Ascending aorta (tissue), 2 donors: ENCODE measurements at regions not wholly inside any gene's neighbourhood (a gene's known extent, or its start where the extent isn't known, plus 50 kb on each side); places are given as distances from the start of the nearest gene placed in this dataset.
"Not testable (repeated sequence)": the region's sequence is repeated elsewhere in the genome, so short reads cannot be mapped to it uniquely, and the experiment has no call there.

Experiments used
- DNase-seq, 2 donors: peaks; one replicate each; pipeline ENCODE4 v3.0.0-alpha.2; 2019; ENCODE audit warnings: low spot score in 2 of 2
- H3K27ac ChIP-seq, 2 donors: fragments of 200-600 bp; sonication (generic); one replicate each; pipeline ENCODE4 v1.5.1; 2016 to 2017; ENCODE audit warnings: mild to moderate bottlenecking in 1 of 2
- H3K27me3 ChIP-seq: fragments of 200-600 bp; sonication (generic); one replicate; pipeline ENCODE4 v1.5.1; 2017
- H3K36me3 ChIP-seq, 2 donors: fragments of 200-600 bp; sonication (generic); one replicate each; pipeline ENCODE4 v1.5.1; 2016
- H3K4me1 ChIP-seq, 2 donors: fragments of 200-600 bp; sonication (generic); one replicate each; pipeline ENCODE4 v1.5.1; 2016 to 2017; ENCODE audit warnings: mild to moderate bottlenecking in 1 of 2
- H3K4me3 ChIP-seq, 2 donors: fragments of 200-600 bp; sonication (generic); one replicate each; pipeline ENCODE4 v1.5.1; 2016 to 2017; ENCODE audit warnings: mild to moderate bottlenecking in 1 of 2
- H3K9me3 ChIP-seq, 2 donors: fragments of 200-600 bp; sonication (generic); one replicate each; pipeline ENCODE4 v1.5.1; 2016
- intact Hi-C: fragments of 100-400 bp; cut with DNase I; formaldehyde crosslinking; loops from one replicate; pipeline ENCODE4 v1.15.1; 2023
- TF ChIP-seq, protein P1 (sequence below), 3 experiments: fragments of 200-600 bp in 2 of 3; fragments of 450-650 bp in 1 of 3; sonication (generic) in 2 of 3; IDR thresholded peaks; one replicate each; pipeline ENCODE4 v1.5.1; 2016 to 2019; ENCODE audit warnings: antibody characterized with exemption in 3 of 3, mild to moderate bottlenecking in 1 of 3, moderate library complexity in 1 of 3

DNA sequence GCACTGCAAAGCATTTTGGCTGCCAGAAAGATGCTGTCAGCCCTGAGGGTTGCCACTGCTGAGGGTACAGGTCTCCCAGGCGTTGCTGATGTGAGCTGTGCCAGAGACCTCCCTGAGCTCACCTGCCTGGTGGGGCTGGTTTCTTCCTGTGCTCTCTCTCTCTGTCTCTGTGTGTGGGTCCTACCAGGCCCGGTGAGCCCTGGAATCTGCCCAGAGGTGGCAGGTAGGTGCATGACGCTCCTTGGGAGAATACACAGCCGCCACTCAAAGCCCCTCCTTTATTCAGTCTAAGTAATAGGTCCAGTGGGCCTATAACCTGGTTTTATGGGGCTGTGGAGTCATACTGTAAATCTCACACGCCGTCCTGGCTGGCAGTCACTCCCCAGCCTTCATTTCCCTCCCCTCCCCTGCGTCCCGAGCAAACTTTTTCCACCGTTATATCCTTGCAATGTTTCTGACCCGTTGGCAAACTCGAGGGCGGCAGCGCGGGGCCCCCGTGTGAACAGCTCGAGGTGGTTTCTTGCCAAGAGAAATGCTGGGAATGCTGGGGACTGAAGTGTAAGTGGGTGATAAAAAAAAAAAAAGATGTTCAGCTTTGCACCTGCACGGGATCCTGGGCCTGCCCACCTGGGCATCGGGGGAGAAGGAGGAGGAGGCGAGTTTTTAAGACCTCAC is 245.9 kb downstream of the CRLF2 start:
- TF ChIP-seq, protein P1, sequence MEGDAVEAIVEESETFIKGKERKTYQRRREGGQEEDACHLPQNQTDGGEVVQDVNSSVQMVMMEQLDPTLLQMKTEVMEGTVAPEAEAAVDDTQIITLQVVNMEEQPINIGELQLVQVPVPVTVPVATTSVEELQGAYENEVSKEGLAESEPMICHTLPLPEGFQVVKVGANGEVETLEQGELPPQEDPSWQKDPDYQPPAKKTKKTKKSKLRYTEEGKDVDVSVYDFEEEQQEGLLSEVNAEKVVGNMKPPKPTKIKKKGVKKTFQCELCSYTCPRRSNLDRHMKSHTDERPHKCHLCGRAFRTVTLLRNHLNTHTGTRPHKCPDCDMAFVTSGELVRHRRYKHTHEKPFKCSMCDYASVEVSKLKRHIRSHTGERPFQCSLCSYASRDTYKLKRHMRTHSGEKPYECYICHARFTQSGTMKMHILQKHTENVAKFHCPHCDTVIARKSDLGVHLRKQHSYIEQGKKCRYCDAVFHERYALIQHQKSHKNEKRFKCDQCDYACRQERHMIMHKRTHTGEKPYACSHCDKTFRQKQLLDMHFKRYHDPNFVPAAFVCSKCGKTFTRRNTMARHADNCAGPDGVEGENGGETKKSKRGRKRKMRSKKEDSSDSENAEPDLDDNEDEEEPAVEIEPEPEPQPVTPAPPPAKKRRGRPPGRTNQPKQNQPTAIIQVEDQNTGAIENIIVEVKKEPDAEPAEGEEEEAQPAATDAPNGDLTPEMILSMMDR (IDR thresholded peaks at IDR 0.05): no peak
- peak in 1 of 2 donors; percentile 13 for DNase-seq
- Histone ChIP-seq H3K27me3 (no peaks in the 10 kb centered on the region), H3K4me3 (no peak overlapping the region), H3K36me3 (no peaks in the 10 kb centered on the region), H3K4me1 (no peaks in the 10 kb centered on the region), H3K9me3 (no peaks in the 10 kb centered on the region), H3K27ac (no peak overlapping the region)
- intact Hi-C loops: no loop called here

DNA sequence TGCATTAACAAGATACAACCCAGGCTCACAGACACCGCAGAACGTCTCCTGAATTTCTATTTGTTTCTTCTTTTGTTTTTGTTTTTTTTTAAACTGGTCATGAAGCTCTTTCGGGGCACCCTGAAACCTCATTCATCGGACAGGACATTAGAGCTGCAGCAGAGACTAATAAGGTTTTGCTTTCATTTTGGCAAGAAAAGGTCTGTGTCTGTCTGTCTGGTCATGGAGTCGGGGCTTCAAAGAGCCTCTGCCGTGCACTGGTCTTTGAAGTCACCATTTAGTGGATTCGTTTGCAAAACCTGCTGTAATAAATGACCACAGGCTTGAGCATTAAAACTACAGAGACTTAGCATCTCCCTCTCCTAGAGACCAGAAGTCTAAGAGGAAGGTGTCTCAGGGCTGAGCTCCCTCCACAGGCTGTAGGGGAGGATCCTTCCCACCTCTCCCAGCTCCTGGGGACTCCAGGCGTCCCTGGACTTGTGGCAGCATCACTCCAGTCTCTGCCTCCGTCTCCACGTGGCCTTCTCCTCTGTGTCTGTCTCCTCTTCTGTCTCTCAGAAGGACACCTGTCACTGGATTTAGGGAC is 247.5 kb downstream of the CRLF2 start:
- no peak overlapping the region for H3K27ac ChIP-seq
- intact Hi-C loops: no loop called here
- peak in 1 of 2 donors; percentile 27 for DNase-seq
- no peaks in the 10 kb centered on the region for H3K36me3 ChIP-seq
- H3K9me3 ChIP-seq: no peaks in the 10 kb centered on the region
- no peaks in the 10 kb centered on the region for H3K27me3 ChIP-seq
- no peaks in the 10 kb centered on the region for H3K4me1 ChIP-seq
- no peak overlapping the region for H3K4me3 ChIP-seq
- TF ChIP-seq, protein P1 (IDR thresholded peaks at IDR 0.05): no peak

DNA sequence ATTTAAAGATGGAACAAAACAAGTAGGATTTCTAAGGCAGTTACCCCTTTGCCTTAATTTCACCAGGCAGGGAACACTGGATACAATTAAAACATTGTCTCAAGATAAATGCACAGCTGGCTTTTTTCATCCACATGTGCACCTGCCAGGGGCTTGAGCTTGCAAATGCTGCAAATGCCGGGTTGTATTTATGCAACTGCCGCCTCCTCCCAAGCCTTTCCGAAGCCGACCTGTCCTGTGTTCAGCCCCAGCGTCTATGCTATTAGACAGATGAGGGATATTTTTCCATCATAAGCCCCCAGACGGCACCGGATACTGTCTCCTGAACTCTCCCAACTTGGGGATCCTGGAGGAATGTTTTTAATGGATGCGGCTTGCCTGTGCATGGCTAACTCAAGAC is 251.6 kb downstream of the CRLF2 start:
- TF ChIP-seq, protein P1 (IDR thresholded peaks at IDR 0.05): no peak
- H3K27me3 ChIP-seq: no peaks in the 10 kb centered on the region
- intact Hi-C loops: no loop called here

DNA sequence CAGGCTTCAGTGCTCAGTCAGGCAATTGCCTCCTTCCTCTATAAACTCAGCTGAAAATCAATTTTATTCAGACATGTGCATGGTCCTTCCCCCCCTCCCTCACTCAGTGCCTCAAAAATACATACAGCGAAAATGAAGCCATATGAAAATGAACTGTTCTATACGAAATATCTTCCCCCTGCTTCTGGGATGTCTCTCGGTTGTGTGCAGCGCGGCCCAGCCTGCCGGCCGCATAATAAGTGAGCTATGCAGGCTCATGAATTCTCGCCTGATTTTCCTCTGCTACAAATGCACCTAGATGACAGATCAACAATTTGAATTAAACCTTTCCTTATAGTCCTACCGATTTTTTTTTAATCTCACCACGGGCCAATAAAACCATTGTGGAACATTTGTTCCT is 252.9 kb downstream of the CRLF2 start:
- TF ChIP-seq, protein P1 (IDR thresholded peaks at IDR 0.05): no peak
- Histone ChIP-seq H3K36me3 (no peaks in the 10 kb centered on the region), H3K27ac (no peak overlapping the region), H3K4me3 (no peak overlapping the region), H3K27me3 (no peaks in the 10 kb centered on the region), H3K4me1 (no peaks in the 10 kb centered on the region), H3K9me3 (no peaks in the 10 kb centered on the region)
- intact Hi-C loops: no loop called here
- DNase-seq: no peak

More for the DNA sequence above, 251.6 kb downstream of the CRLF2 start:
- no peaks in the 10 kb centered on the region for H3K4me1 ChIP-seq
- no peaks in the 10 kb centered on the region for H3K36me3 ChIP-seq
- no peaks in the 10 kb centered on the region for H3K9me3 ChIP-seq
- H3K27ac ChIP-seq: no peak overlapping the region
- H3K4me3 ChIP-seq: no peak overlapping the region
- no peak for DNase-seq

DNA sequence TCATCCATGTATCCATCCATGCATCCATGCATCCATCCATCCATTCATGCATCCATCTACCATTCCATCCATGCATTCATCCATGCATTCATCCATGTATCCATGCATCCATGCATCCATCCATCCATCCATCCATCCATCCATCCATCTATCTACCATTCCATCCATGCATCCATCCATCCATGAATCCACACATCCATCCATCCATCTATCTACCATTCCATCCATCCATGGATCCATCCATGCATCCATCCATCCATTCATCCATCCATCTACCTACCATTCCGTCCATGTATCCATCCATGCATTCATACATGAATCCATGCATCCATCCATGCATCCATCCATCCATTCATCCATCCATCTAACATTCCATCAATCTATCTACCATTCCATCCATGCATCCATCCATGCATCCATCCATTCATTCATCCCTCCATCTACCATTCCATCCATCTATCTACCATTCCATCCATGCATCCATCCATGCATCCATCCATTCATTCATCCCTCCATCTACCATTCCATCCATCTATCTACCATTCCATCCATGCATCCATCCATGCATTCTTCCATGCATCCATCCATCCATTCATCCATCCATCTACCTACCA is 257.2 kb downstream of the CRLF2 start:
- H3K4me3 ChIP-seq, H3K9me3 ChIP-seq, H3K36me3 ChIP-seq, H3K27ac ChIP-seq, DNase-seq, H3K4me1 ChIP-seq, H3K27me3 ChIP-seq, intact Hi-C loops: not testable (repeated sequence)

DNA sequence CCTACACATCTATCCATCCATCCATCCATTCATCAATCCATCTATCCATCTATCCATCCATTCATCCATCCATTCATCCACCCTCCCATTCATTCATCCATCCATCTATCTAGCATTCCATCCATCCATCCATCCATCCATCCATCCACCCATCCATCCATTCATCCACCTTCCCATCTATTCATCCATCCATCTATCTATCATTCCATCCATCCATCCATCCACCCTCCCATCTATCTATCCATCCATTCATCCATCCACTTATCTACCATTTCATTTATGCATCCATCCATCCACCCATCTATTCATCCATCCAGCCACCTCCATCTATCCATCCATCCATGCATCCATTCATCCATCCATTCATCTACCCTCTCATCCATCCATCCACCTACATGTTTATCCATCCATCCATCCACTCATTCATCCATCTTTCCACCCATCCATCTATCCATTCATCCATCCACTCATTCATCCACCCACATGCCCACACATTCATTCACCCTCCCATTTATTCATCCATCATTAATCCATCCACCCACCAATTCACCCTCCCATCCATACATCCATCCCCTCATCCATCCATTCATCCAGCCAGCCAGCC is 258.5 kb downstream of the CRLF2 start:
- no peak overlapping the region for H3K27ac ChIP-seq
- no peaks in the 10 kb centered on the region for H3K27me3 ChIP-seq
- no peaks in the 10 kb centered on the region for H3K4me1 ChIP-seq
- H3K4me3 ChIP-seq: no peak overlapping the region
- intact Hi-C loops: no loop called here
- TF ChIP-seq, protein P1 (IDR thresholded peaks at IDR 0.05): no peak
- no peaks in the 10 kb centered on the region for H3K9me3 ChIP-seq
- DNase-seq: no peak
- H3K36me3 ChIP-seq: no peaks in the 10 kb centered on the region
